A673 (cell line): ENCODE measurements at regions not wholly inside any gene's neighbourhood (a gene's known extent, or its start where the extent isn't known, plus 50 kb on each side); places are given as distances from the start of the nearest gene placed in this dataset.

Experiments
- CTCF ChIP-seq: fragments of 300-800, 200-600 bp; sonication (generic); conservative IDR thresholded peaks from 2 replicates; pipeline ENCODE4 v1.5.1; 2017; ENCODE audit warnings: low read depth, mild to moderate bottlenecking, antibody characterized with exemption, low read length, moderate library complexity, mixed read lengths
- EZH2 ChIP-seq: fragments of 200-600 bp; sonication (generic); IDR thresholded peaks from 2 replicates; pipeline ENCODE4 v1.6.1; 2017; ENCODE audit warnings: borderline replicate concordance, low read depth, mild to moderate bottlenecking, mixed read lengths, antibody characterized with exemption, low read length; ENCODE audit not compliant: poor library complexity, severe bottlenecking

GRCh38 chr10:44309939-44310761, 74.7 kb downstream of the CXCL12 start:
- no peak for TF ChIP-seq CTCF
- TF ChIP-seq EZH2: no peak
